ENCODE measurements at regions not wholly inside any gene's neighbourhood (a gene's known extent, or its start where the extent isn't known, plus 50 kb on each side); places are given as distances from the start of the nearest gene placed in this dataset.

GRCh38 chr10:8998751-8999150 lies 944.3 kb downstream of the GATA3 start:
- H3K9me2 ChIP-seq (replicated peaks; ENCODE audit: control insufficient read depth, low read length): no peaks in the 10 kb centered on the region; the same call in 1 of the 2 replicates
- no peaks in the 10 kb centered on the region for H3K27me3 ChIP-seq (ENCODE audit: control insufficient read depth, low read length)
- TF ChIP-seq EZH2phosphoT487 (IDR thresholded peaks at IDR 0.05; ENCODE audit: borderline replicate concordance, low read length) (no peak), CTCF (IDR thresholded peaks at IDR 0.05; ENCODE audit: low read depth, low read length, poor library complexity, severe bottlenecking) (no peak)
- H3F3A ChIP-seq (ENCODE audit: control insufficient read depth, insufficient read depth): no peaks in the 10 kb centered on the region
- H3K9me3 ChIP-seq (ENCODE audit: control insufficient read depth, insufficient read depth, low read length): no peaks in the 10 kb centered on the region
- no peaks in the 10 kb centered on the region for H3K79me2 ChIP-seq (ENCODE audit: control insufficient read depth, low read length)
- no peak overlapping the region for H3K4me3 ChIP-seq (ENCODE audit: low read length)
- no peaks in the 10 kb centered on the region for H3K4me1 ChIP-seq (ENCODE audit: control insufficient read depth, low read length)
- H3K4me2 ChIP-seq (ENCODE audit: low read length): no peak overlapping the region
- H3K27ac ChIP-seq (ENCODE audit: low read depth, low read length): no peak overlapping the region
- no peaks in the 10 kb centered on the region for H3K36me3 ChIP-seq (ENCODE audit: control insufficient read depth, low read length)
- H4K20me1 ChIP-seq (ENCODE audit: control insufficient read depth, insufficient read depth, low read depth, low read length): no peaks in the 10 kb centered on the region

GRCh38 chr10:9003122-9003521 lies 948.6 kb downstream of the GATA3 start:
- TF ChIP-seq EZH2phosphoT487 (IDR thresholded peaks at IDR 0.05; ENCODE audit: borderline replicate concordance, low read length): no peak
- TF ChIP-seq CTCF (IDR thresholded peaks at IDR 0.05; ENCODE audit: low read depth, low read length, poor library complexity, severe bottlenecking): no peak
- Histone ChIP-seq H3K4me3 (ENCODE audit: low read length) (no peak overlapping the region), H3F3A (ENCODE audit: control insufficient read depth, insufficient read depth) (no peaks in the 10 kb centered on the region)

GRCh38 chr10:9004736-9005135 lies 950.2 kb downstream of the GATA3 start:
- Histone ChIP-seq H3K4me2 (ENCODE audit: low read length) (no peak overlapping the region), H3K27me3 (ENCODE audit: control insufficient read depth, low read length) (no peaks in the 10 kb centered on the region), H3F3A (ENCODE audit: control insufficient read depth, insufficient read depth) (no peaks in the 10 kb centered on the region), H3K79me2 (ENCODE audit: control insufficient read depth, low read length) (no peaks in the 10 kb centered on the region), H3K36me3 (ENCODE audit: control insufficient read depth, low read length) (no peaks in the 10 kb centered on the region), H4K20me1 (ENCODE audit: control insufficient read depth, insufficient read depth, low read depth, low read length) (no peaks in the 10 kb centered on the region), H3K4me1 (ENCODE audit: control insufficient read depth, low read length) (no peaks in the 10 kb centered on the region), H3K9me3 (ENCODE audit: control insufficient read depth, insufficient read depth, low read length) (no peaks in the 10 kb centered on the region), H3K27ac (ENCODE audit: low read depth, low read length) (no peak overlapping the region), H3K4me3 (ENCODE audit: low read length) (no peak overlapping the region), H3K9me2 (replicated peaks; ENCODE audit: control insufficient read depth, low read length) (no peaks in the 10 kb centered on the region)
- no peak for TF ChIP-seq CTCF (IDR thresholded peaks at IDR 0.05; ENCODE audit: low read depth, low read length, poor library complexity, severe bottlenecking)
- TF ChIP-seq EZH2phosphoT487 (IDR thresholded peaks at IDR 0.05; ENCODE audit: borderline replicate concordance, low read length): no peak

More at GRCh38 chr10:9003122-9003521, 948.6 kb downstream of the GATA3 start:
- Histone ChIP-seq H3K27ac (ENCODE audit: low read depth, low read length) (no peak overlapping the region), H3K4me2 (ENCODE audit: low read length) (no peak overlapping the region), H3K36me3 (ENCODE audit: control insufficient read depth, low read length) (no peaks in the 10 kb centered on the region), H3K4me1 (ENCODE audit: control insufficient read depth, low read length) (no peaks in the 10 kb centered on the region), H3K79me2 (ENCODE audit: control insufficient read depth, low read length) (no peaks in the 10 kb centered on the region), H3K27me3 (ENCODE audit: control insufficient read depth, low read length) (no peaks in the 10 kb centered on the region), H3K9me3 (ENCODE audit: control insufficient read depth, insufficient read depth, low read length) (no peaks in the 10 kb centered on the region), H4K20me1 (ENCODE audit: control insufficient read depth, insufficient read depth, low read depth, low read length) (no peaks in the 10 kb centered on the region), H3K9me2 (replicated peaks; ENCODE audit: control insufficient read depth, low read length) (no peaks in the 10 kb centered on the region)

GRCh38 chr10:9009505-9009904 lies 955.0 kb downstream of the GATA3 start:
- H4K20me1 ChIP-seq (ENCODE audit: control insufficient read depth, insufficient read depth, low read depth, low read length): no peaks in the 10 kb centered on the region
- H3K9me2 ChIP-seq (replicated peaks; ENCODE audit: control insufficient read depth, low read length): no peaks in the 10 kb centered on the region
- no peaks in the 10 kb centered on the region for H3K9me3 ChIP-seq (ENCODE audit: control insufficient read depth, insufficient read depth, low read length)
- no peaks in the 10 kb centered on the region for H3K36me3 ChIP-seq (ENCODE audit: control insufficient read depth, low read length)
- H3F3A ChIP-seq (ENCODE audit: control insufficient read depth, insufficient read depth): no peaks in the 10 kb centered on the region
- no peak overlapping the region for H3K4me2 ChIP-seq (ENCODE audit: low read length)
- H3K27me3 ChIP-seq (ENCODE audit: control insufficient read depth, low read length): no peaks in the 10 kb centered on the region
- H3K4me1 ChIP-seq (ENCODE audit: control insufficient read depth, low read length): no peaks in the 10 kb centered on the region
- H3K79me2 ChIP-seq (ENCODE audit: control insufficient read depth, low read length): no peaks in the 10 kb centered on the region
- TF ChIP-seq CTCF (IDR thresholded peaks at IDR 0.05; ENCODE audit: low read depth, low read length, poor library complexity, severe bottlenecking): no peak
- no peak for TF ChIP-seq EZH2phosphoT487 (IDR thresholded peaks at IDR 0.05; ENCODE audit: borderline replicate concordance, low read length)
- no peak overlapping the region for H3K4me3 ChIP-seq (ENCODE audit: low read length)
- H3K27ac ChIP-seq (ENCODE audit: low read depth, low read length): no peak overlapping the region

Measured in DOHH2 (cell line).